Liver (tissue), 8 donors: ENCODE measurements at regions not wholly inside any gene's neighbourhood (a gene's known extent, or its start where the extent isn't known, plus 50 kb on each side); places are given as distances from the start of the nearest gene placed in this dataset.

ENCODE experiments used
- DNase-seq: peaks from one replicate; pipeline ENCODE4 v3.0.0-alpha.2; 2017; ENCODE audit warnings: low spot score
- H3K27ac ChIP-seq, 2 donors: one replicate each; pipeline ENCODE4 v1.7.0; 2013; ENCODE audit warnings: inconsistent platforms in 2 of 2, low read length in 2 of 2, control low read depth in 1 of 2, low read depth in 1 of 2, mild to moderate bottlenecking in 1 of 2
- H3K27me3 ChIP-seq, 4 donors: one replicate each; pipeline versions ENCODE4 v1.6.1 to v1.7.0; 2013; ENCODE audit warnings: low read length in 3 of 4, inconsistent platforms in 1 of 4, mild to moderate bottlenecking in 1 of 4, moderate library complexity in 1 of 4; ENCODE audit not compliant: control insufficient read depth in 4 of 4, insufficient read depth in 4 of 4
- H3K36me3 ChIP-seq, 4 donors: one replicate each; pipeline versions ENCODE4 v1.6.1 to v1.7.0; 2013; ENCODE audit warnings: low read length in 3 of 4, mild to moderate bottlenecking in 3 of 4, low read depth in 1 of 4, moderate library complexity in 1 of 4; ENCODE audit not compliant: control insufficient read depth in 4 of 4, insufficient read depth in 3 of 4
- H3K4me1 ChIP-seq, 4 donors: one replicate each; pipeline versions ENCODE4 v1.6.1 to v1.7.0; 2013; ENCODE audit warnings: low read length in 3 of 4, mild to moderate bottlenecking in 3 of 4, moderate library complexity in 1 of 4; ENCODE audit not compliant: control insufficient read depth in 4 of 4, insufficient read depth in 4 of 4
- H3K4me3 ChIP-seq, 3 donors: one replicate each; pipeline versions ENCODE4 v1.6.1 to v1.7.0; 2013; ENCODE audit warnings: low read length in 3 of 3, control low read depth in 1 of 3, low read depth in 1 of 3, mild to moderate bottlenecking in 1 of 3
- H3K9ac ChIP-seq, 2 donors: one replicate each; pipeline ENCODE4 v1.7.0; 2013; ENCODE audit warnings: low read length in 2 of 2, mild to moderate bottlenecking in 2 of 2, moderate library complexity in 2 of 2, control low read depth in 1 of 2, low read depth in 1 of 2
- H3K9me3 ChIP-seq, 4 donors: one replicate each; pipeline versions ENCODE4 v1.6.1 to v1.7.0; 2013; ENCODE audit warnings: low read length in 3 of 4; ENCODE audit not compliant: control insufficient read depth in 4 of 4
- EGR1 ChIP-seq, 2 donors: IDR thresholded peaks; 2 replicates each; pipeline ENCODE4 v1.6.1; 2016 to 2018; ENCODE audit warnings: antibody characterized with exemption in 2 of 2, low read depth in 2 of 2
- FOXA1 ChIP-seq: IDR thresholded peaks from 2 replicates; pipeline ENCODE4 v1.6.1; 2016; ENCODE audit warnings: antibody characterized with exemption
- FOXA2 ChIP-seq: IDR thresholded peaks from 2 replicates; pipeline ENCODE4 v1.6.1; 2016; ENCODE audit warnings: antibody characterized with exemption
- GABPA ChIP-seq, 2 donors: IDR thresholded peaks in 1 of 2; conservative IDR thresholded peaks in 1 of 2; 2 replicates each; pipeline ENCODE4 v1.6.1; 2016; ENCODE audit warnings: antibody characterized with exemption in 2 of 2, mild to moderate bottlenecking in 1 of 2, moderate library complexity in 1 of 2
- JUND ChIP-seq, 2 donors: IDR thresholded peaks; 2 replicates each; pipeline ENCODE4 v1.6.1; 2016; ENCODE audit warnings: antibody characterized with exemption in 2 of 2
- NR2F2 ChIP-seq: IDR thresholded peaks from 2 replicates; pipeline ENCODE4 v1.6.1; 2016; ENCODE audit warnings: antibody characterized with exemption
- SP1 ChIP-seq: IDR thresholded peaks from 2 replicates; pipeline ENCODE4 v1.6.1; 2018; ENCODE audit warnings: antibody characterized with exemption, mild to moderate bottlenecking
- TAF1 ChIP-seq: conservative IDR thresholded peaks from 2 replicates; pipeline ENCODE4 v1.6.1; 2016; ENCODE audit warnings: antibody characterized with exemption, mild to moderate bottlenecking
- YY1 ChIP-seq: IDR thresholded peaks from 2 replicates; pipeline ENCODE4 v1.6.1; 2016; ENCODE audit warnings: antibody characterized with exemption, mild to moderate bottlenecking
- WGBS: extraction: QIAGEN DNeasy Blood & Tissue Kit; methylation state at CpG from one replicate; pipeline ENCODE4 v1.1.7; 2013; 5-methylcytosine and 5-hydroxymethylcytosine counted together
- TF ChIP-seq, protein P1 (sequence below): fragments of 150-350 bp; IDR thresholded peaks from 2 replicates; pipeline ENCODE4 v1.5.1; 2017; ENCODE audit warnings: improper control_type of control experiment, low read depth, low read length; ENCODE audit not compliant: missing input control
- TF ChIP-seq, protein P2 (sequence below): IDR thresholded peaks from 2 replicates; pipeline ENCODE4 v1.6.1; 2016; ENCODE audit warnings: antibody characterized with exemption
- TF ChIP-seq, protein P3 (sequence below): IDR thresholded peaks from 2 replicates; pipeline ENCODE4 v1.6.1; 2016; ENCODE audit warnings: antibody characterized with exemption, mild to moderate bottlenecking
- TF ChIP-seq, protein P4 (sequence below): IDR thresholded peaks from 2 replicates; pipeline ENCODE4 v1.6.1; 2016; ENCODE audit warnings: antibody characterized with exemption
- donor health status: healthy.
- donor health status: healthy.
- donor health status: healthy.
- donor health status: healthy.
- donor health status: healthy.

DNA sequence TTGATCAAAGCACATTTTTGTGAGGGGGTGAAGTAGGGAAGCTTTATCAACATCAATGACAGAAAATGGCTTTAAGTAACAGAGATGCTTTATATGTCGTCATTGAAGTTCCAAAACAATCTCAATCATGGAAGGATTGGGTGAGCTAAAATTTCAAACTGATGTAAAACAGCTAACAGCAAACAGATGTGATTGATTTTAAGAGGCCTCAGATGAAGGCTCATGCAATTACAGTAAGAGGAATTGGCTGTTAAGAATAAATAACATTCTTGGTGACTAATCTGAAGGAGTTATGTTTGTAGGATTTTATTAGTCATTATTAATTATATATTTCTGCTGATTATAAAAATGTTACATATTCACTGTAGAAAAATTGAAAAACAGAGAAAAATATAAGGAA, 63.5 kb upstream of the PUM3 start:
- no peak overlapping the region for H3K9ac ChIP-seq
- TF ChIP-seq, protein P1, sequence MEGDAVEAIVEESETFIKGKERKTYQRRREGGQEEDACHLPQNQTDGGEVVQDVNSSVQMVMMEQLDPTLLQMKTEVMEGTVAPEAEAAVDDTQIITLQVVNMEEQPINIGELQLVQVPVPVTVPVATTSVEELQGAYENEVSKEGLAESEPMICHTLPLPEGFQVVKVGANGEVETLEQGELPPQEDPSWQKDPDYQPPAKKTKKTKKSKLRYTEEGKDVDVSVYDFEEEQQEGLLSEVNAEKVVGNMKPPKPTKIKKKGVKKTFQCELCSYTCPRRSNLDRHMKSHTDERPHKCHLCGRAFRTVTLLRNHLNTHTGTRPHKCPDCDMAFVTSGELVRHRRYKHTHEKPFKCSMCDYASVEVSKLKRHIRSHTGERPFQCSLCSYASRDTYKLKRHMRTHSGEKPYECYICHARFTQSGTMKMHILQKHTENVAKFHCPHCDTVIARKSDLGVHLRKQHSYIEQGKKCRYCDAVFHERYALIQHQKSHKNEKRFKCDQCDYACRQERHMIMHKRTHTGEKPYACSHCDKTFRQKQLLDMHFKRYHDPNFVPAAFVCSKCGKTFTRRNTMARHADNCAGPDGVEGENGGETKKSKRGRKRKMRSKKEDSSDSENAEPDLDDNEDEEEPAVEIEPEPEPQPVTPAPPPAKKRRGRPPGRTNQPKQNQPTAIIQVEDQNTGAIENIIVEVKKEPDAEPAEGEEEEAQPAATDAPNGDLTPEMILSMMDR = no peak
- TF ChIP-seq JUND (IDR thresholded peaks at IDR 0.05) (no peak), FOXA2 (no peak), NR2F2 (no peak), TAF1 (no peak), EGR1 (IDR thresholded peaks at IDR 0.05; ENCODE audit: low read depth in 2 of 2) (no peak), YY1 (no peak)
- TF ChIP-seq, protein P2, sequence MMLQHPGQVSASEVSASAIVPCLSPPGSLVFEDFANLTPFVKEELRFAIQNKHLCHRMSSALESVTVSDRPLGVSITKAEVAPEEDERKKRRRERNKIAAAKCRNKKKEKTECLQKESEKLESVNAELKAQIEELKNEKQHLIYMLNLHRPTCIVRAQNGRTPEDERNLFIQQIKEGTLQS = no peak
- no peaks in the 10 kb centered on the region for H3K4me1 ChIP-seq
- no peak overlapping the region for H3K27ac ChIP-seq
- no peaks in the 10 kb centered on the region for H3K36me3 ChIP-seq
- 65% methylated on average over 1 of the region's 1 CpG for WGBS
- no peak for DNase-seq
- H3K9me3 ChIP-seq = no peaks in the 10 kb centered on the region
- H3K27me3 ChIP-seq = peaks cover 0 to 3% (median 0%) of the 10 kb centered on the region in 4 donors
- H3K4me3 ChIP-seq = no peak overlapping the region

DNA sequence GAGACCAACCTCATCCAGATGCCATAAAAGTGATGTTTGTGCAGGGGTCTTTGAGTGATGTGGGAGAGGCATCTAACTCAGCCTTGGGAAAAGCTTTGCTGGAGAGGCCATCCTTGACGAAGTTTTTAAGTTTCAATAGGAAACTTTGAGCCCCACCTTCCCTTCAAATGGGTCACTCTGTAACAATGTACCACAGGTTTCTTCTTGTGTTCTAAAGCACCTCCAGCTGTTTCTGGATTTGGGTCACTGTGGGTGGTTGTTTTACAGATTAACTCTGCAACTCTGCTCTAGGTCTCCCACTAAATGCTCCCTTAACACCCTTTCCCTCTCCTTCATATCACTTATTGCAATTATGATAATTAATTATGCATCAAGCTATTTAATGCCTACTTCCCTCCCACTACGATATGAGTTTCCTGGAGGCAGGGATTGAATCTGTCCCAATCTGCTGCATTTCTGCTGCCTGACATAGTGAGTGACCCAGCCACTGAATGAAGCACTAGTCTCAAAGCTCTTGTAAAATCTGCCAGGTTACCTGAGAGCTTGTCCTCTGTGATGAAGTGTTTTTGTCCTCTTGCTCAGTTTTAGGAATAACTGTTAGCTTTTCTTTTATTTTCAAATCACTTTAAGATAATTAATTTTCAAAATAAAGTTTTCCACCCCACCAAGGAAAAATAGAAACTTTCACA, 60.5 kb upstream of the PUM3 start:
- H3K27me3 ChIP-seq = no peaks in the 10 kb centered on the region
- no peak overlapping the region for H3K4me3 ChIP-seq
- no peak overlapping the region for H3K9ac ChIP-seq
- WGBS = 50% methylated on average over 2 of the region's 2 CpGs
- H3K4me1 ChIP-seq = no peaks in the 10 kb centered on the region
- no peak for DNase-seq
- no peaks in the 10 kb centered on the region for H3K9me3 ChIP-seq
- no peak for TF ChIP-seq EGR1 (IDR thresholded peaks at IDR 0.05; ENCODE audit: low read depth in 2 of 2)
- TF ChIP-seq SP1 = no peak
- TF ChIP-seq GABPA (IDR thresholded peaks at IDR 0.05 in 1 of 2, conservative IDR thresholded peaks at IDR 0.05 in 1 of 2) = no peak
- TF ChIP-seq, protein P3, sequence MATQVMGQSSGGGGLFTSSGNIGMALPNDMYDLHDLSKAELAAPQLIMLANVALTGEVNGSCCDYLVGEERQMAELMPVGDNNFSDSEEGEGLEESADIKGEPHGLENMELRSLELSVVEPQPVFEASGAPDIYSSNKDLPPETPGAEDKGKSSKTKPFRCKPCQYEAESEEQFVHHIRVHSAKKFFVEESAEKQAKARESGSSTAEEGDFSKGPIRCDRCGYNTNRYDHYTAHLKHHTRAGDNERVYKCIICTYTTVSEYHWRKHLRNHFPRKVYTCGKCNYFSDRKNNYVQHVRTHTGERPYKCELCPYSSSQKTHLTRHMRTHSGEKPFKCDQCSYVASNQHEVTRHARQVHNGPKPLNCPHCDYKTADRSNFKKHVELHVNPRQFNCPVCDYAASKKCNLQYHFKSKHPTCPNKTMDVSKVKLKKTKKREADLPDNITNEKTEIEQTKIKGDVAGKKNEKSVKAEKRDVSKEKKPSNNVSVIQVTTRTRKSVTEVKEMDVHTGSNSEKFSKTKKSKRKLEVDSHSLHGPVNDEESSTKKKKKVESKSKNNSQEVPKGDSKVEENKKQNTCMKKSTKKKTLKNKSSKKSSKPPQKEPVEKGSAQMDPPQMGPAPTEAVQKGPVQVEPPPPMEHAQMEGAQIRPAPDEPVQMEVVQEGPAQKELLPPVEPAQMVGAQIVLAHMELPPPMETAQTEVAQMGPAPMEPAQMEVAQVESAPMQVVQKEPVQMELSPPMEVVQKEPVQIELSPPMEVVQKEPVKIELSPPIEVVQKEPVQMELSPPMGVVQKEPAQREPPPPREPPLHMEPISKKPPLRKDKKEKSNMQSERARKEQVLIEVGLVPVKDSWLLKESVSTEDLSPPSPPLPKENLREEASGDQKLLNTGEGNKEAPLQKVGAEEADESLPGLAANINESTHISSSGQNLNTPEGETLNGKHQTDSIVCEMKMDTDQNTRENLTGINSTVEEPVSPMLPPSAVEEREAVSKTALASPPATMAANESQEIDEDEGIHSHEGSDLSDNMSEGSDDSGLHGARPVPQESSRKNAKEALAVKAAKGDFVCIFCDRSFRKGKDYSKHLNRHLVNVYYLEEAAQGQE = no peak
- TF ChIP-seq, protein P4, sequence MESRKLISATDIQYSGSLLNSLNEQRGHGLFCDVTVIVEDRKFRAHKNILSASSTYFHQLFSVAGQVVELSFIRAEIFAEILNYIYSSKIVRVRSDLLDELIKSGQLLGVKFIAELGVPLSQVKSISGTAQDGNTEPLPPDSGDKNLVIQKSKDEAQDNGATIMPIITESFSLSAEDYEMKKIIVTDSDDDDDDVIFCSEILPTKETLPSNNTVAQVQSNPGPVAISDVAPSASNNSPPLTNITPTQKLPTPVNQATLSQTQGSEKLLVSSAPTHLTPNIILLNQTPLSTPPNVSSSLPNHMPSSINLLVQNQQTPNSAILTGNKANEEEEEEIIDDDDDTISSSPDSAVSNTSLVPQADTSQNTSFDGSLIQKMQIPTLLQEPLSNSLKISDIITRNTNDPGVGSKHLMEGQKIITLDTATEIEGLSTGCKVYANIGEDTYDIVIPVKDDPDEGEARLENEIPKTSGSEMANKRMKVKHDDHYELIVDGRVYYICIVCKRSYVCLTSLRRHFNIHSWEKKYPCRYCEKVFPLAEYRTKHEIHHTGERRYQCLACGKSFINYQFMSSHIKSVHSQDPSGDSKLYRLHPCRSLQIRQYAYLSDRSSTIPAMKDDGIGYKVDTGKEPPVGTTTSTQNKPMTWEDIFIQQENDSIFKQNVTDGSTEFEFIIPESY = no peak
- no peak for TF ChIP-seq FOXA1
- H3K36me3 ChIP-seq = no peaks in the 10 kb centered on the region
- H3K27ac ChIP-seq = no peak overlapping the region
